Body of pancreas (tissue), 4 donors: ENCODE measurements at regions not wholly inside any gene's neighbourhood (a gene's known extent, or its start where the extent isn't known, plus 50 kb on each side); places are given as distances from the start of the nearest gene placed in this dataset.

ENCODE experiments used
- ATAC-seq: fragments of 150-250 bp; one replicate; pipeline ENCODE4 v1.9.1; 2016
- DNase-seq, 4 donors: peaks; one replicate each; pipeline ENCODE4 v3.0.0-alpha.2; 2019
- H3K27ac ChIP-seq, 4 donors: fragments of 200-600 bp; sonication (generic); 1 replicate in 3 of 4; 2 replicates in 1 of 4; pipeline versions ENCODE4 v1.5.1 to v1.6.1; 2016 to 2019; ENCODE audit warnings: mild to moderate bottlenecking in 1 of 4, mixed read lengths in 1 of 4, moderate library complexity in 1 of 4
- H3K27me3 ChIP-seq, 2 donors: fragments of 200-600 bp; sonication (generic); one replicate each; pipeline ENCODE4 v1.6.0; 2016; ENCODE audit warnings: mild to moderate bottlenecking in 1 of 2
- H3K36me3 ChIP-seq, 2 donors: fragments of 200-600 bp; sonication (generic); replicated peaks in 1 of 2; 2 replicates each; pipeline ENCODE4 v1.5.1; 2016; ENCODE audit warnings: low read depth in 2 of 2; ENCODE audit not compliant: insufficient read depth in 1 of 2
- H3K4me1 ChIP-seq: fragments of 200-600 bp; sonication (generic); one replicate; pipeline ENCODE4 v1.6.0; 2016
- H3K4me3 ChIP-seq, 2 donors: fragments of 200-600 bp; sonication (generic); 1 replicate in 1 of 2; 2 replicates in 1 of 2; pipeline ENCODE4 v1.5.1; 2016 to 2019
- H3K9me3 ChIP-seq, 3 donors: fragments of 200-600 bp; sonication (generic); 1 replicate in 2 of 3; 2 replicates in 1 of 3; pipeline ENCODE4 v1.5.1; 2016
- CTCF ChIP-seq, 7 experiments: fragments of 450-650 bp in 4 of 7; fragments of 200-600 bp in 3 of 7; sonication (generic) in 3 of 7; IDR thresholded peaks; one replicate each; pipeline ENCODE4 v1.5.1; 2016 to 2019; ENCODE audit warnings: antibody characterized with exemption in 7 of 7
- POLR2A ChIP-seq, 3 donors: fragments of 450-650 bp; IDR thresholded peaks; one replicate each; pipeline ENCODE4 v1.6.1; 2016; ENCODE audit warnings: antibody characterized with exemption in 3 of 3, mild to moderate bottlenecking in 2 of 3
- WGBS, 2 donors: methylation state at CpG; one replicate each; pipeline ENCODE4 v1.1.5; 2017; 5-methylcytosine and 5-hydroxymethylcytosine counted together
- intact Hi-C: fragments of 100-400 bp; cut with DNase I; formaldehyde crosslinking; loops from one replicate; pipeline ENCODE4 v1.15.1; 2023

- TF ChIP-seq CTCF (IDR thresholded peaks at IDR 0.05) (no peak), POLR2A (IDR thresholded peaks at IDR 0.05) (no peak)
- Histone ChIP-seq H3K27ac (no peak overlapping the region), H3K4me3 (no peak overlapping the region), H3K9me3 (no peaks in the 10 kb centered on the region), H3K27me3 (no peaks in the 10 kb centered on the region), H3K4me1 (no peaks in the 10 kb centered on the region), H3K36me3 (no peaks in the 10 kb centered on the region)
- DNase-seq (no peak), ATAC-seq (no peak)
- intact Hi-C loops: no loop called here
Observed at GRCh38 chr5:125874057-125874456, 549.2 kb upstream of the GRAMD2B start.

- DNase-seq (no peak), ATAC-seq (no peak)
- Histone ChIP-seq H3K4me3 (no peak overlapping the region), H3K4me1 (no peaks in the 10 kb centered on the region), H3K9me3 (no peaks in the 10 kb centered on the region), H3K27ac (no peak overlapping the region), H3K27me3 (no peaks in the 10 kb centered on the region), H3K36me3 (no peaks in the 10 kb centered on the region)
- WGBS, 2 donors: 71 to 83% methylated on average over 4 of the region's 4 CpGs
- intact Hi-C loops: no loop called here
- no peak for TF ChIP-seq CTCF (IDR thresholded peaks at IDR 0.05)
- no peak for TF ChIP-seq POLR2A (IDR thresholded peaks at IDR 0.05)
Observed at GRCh38 chr5:125874717-125875116, 548.5 kb upstream of the GRAMD2B start.

- Histone ChIP-seq H3K9me3 (no peaks in the 10 kb centered on the region), H3K4me1 (peaks cover 7% of the 10 kb centered on the region), H3K4me3 (no peak overlapping the region), H3K27me3 (no peaks in the 10 kb centered on the region), H3K27ac (no peak overlapping the region), H3K36me3 (no peaks in the 10 kb centered on the region)
- no peak for TF ChIP-seq POLR2A (IDR thresholded peaks at IDR 0.05)
- no peak for TF ChIP-seq CTCF (IDR thresholded peaks at IDR 0.05)
- 64 to 66% methylated on average over 3 of the region's 3 CpGs for WGBS, 2 donors
- DNase-seq (no peak), ATAC-seq (no peak)
- intact Hi-C loops: no loop called here
Observed at GRCh38 chr5:125877248-125877647, 546.0 kb upstream of the GRAMD2B start.

- no peaks in the 10 kb centered on the region for H3K36me3 ChIP-seq
- no peak for DNase-seq
- peaks cover 7% of the 10 kb centered on the region for H3K4me1 ChIP-seq
- WGBS, 2 donors: 32 to 43% methylated on average over 1 of the region's 1 CpG
- intact Hi-C loops: no loop called here
- no peak for ATAC-seq
- no peaks in the 10 kb centered on the region for H3K27me3 ChIP-seq
- no peak overlapping the region for H3K4me3 ChIP-seq
- no peak for TF ChIP-seq POLR2A (IDR thresholded peaks at IDR 0.05)
- no peak for TF ChIP-seq CTCF (IDR thresholded peaks at IDR 0.05)
- H3K27ac ChIP-seq: no peak overlapping the region
- no peaks in the 10 kb centered on the region for H3K9me3 ChIP-seq
Observed at GRCh38 chr5:125882061-125882460, 541.1 kb upstream of the GRAMD2B start.

- Histone ChIP-seq H3K4me1 (peaks cover 7% of the 10 kb centered on the region), H3K27ac (no peak overlapping the region), H3K36me3 (no peaks in the 10 kb centered on the region), H3K27me3 (no peaks in the 10 kb centered on the region), H3K4me3 (no peak overlapping the region), H3K9me3 (no peaks in the 10 kb centered on the region)
- WGBS, 2 donors: 84 to 92% methylated on average over 4 of the region's 4 CpGs
- intact Hi-C loops: no loop called here
- no peak for DNase-seq
- no peak for ATAC-seq
- TF ChIP-seq POLR2A (IDR thresholded peaks at IDR 0.05) (no peak), CTCF (IDR thresholded peaks at IDR 0.05) (no peak)
Observed at GRCh38 chr5:125883223-125883622, 540.0 kb upstream of the GRAMD2B start.
